ENCODE measurements at regions not wholly inside any gene's neighbourhood (a gene's known extent, or its start where the extent isn't known, plus 50 kb on each side); places are given as distances from the start of the nearest gene placed in this dataset.

- TF ChIP-seq POLR2AphosphoS5 (IDR thresholded peaks at IDR 0.05) (no peak), POLR2A (IDR thresholded peaks at IDR 0.05) (no peak), CTCF (IDR thresholded peaks at IDR 0.05) (no peak), EP300 (IDR thresholded peaks at IDR 0.05) (no peak)
- Histone ChIP-seq H3K9me3 (no peaks in the 10 kb centered on the region), H3K27me3 (no peaks in the 10 kb centered on the region), H3K4me3 (no peak overlapping the region), H3K27ac (no peak overlapping the region), H3K4me1 (no peaks in the 10 kb centered on the region), H3K36me3 (no peaks in the 10 kb centered on the region)
- ATAC-seq: no peak
- WGBS, 2 donors (ENCODE audit: low coverage in 1 of 2): 32 to 42% methylated on average over 4 of the region's 4 CpGs
Measured at GRCh38 chr13:103996733-103997132, 930.5 kb upstream of the SLC10A2 start.

GRCh38 chr13:103983948-103984347 lies 917.7 kb upstream of the SLC10A2 start:
- H3K9me3 ChIP-seq: no peaks in the 10 kb centered on the region
- H3K36me3 ChIP-seq: no peaks in the 10 kb centered on the region
- no peak for ATAC-seq
- no peaks in the 10 kb centered on the region for H3K27me3 ChIP-seq
- H3K4me1 ChIP-seq: no peaks in the 10 kb centered on the region
- TF ChIP-seq CTCF (IDR thresholded peaks at IDR 0.05): no peak
- TF ChIP-seq POLR2AphosphoS5 (IDR thresholded peaks at IDR 0.05): no peak
- no peak for TF ChIP-seq EP300 (IDR thresholded peaks at IDR 0.05)
- TF ChIP-seq POLR2A (IDR thresholded peaks at IDR 0.05): no peak
- H3K4me3 ChIP-seq: no peak overlapping the region
- 82 to 98% methylated on average over 3 of the region's 3 CpGs for WGBS, 2 donors (ENCODE audit: low coverage in 1 of 2)
- no peak overlapping the region for H3K27ac ChIP-seq

GRCh38 chr13:103976371-103976770 lies 910.2 kb upstream of the SLC10A2 start:
- no peaks in the 10 kb centered on the region for H3K4me1 ChIP-seq
- WGBS, 2 donors (ENCODE audit: low coverage in 1 of 2): 95% methylated on average over 1 of the region's 1 CpG; no CpG with 5 or more reads in 1 of the 2 donors
- no peaks in the 10 kb centered on the region for H3K9me3 ChIP-seq

GRCh38 chr13:103973740-103974139 lies 907.5 kb upstream of the SLC10A2 start:
- Histone ChIP-seq H3K9me3 (no peaks in the 10 kb centered on the region), H3K4me1 (no peaks in the 10 kb centered on the region), H3K36me3 (no peaks in the 10 kb centered on the region), H3K27me3 (no peaks in the 10 kb centered on the region), H3K4me3 (no peak overlapping the region), H3K27ac (no peak overlapping the region)
- ATAC-seq: no peak
- TF ChIP-seq EP300 (IDR thresholded peaks at IDR 0.05) (no peak), POLR2AphosphoS5 (IDR thresholded peaks at IDR 0.05) (no peak), POLR2A (IDR thresholded peaks at IDR 0.05) (no peak), CTCF (IDR thresholded peaks at IDR 0.05) (no peak)
- 81 to 89% methylated on average over 1 of the region's 1 CpG for WGBS, 2 donors (ENCODE audit: low coverage in 1 of 2)

More at GRCh38 chr13:103976371-103976770, 910.2 kb upstream of the SLC10A2 start:
- no peak for ATAC-seq
- Histone ChIP-seq H3K27me3 (no peaks in the 10 kb centered on the region), H3K27ac (no peak overlapping the region), H3K36me3 (no peaks in the 10 kb centered on the region), H3K4me3 (no peak overlapping the region)
- TF ChIP-seq POLR2AphosphoS5 (IDR thresholded peaks at IDR 0.05) (no peak), POLR2A (IDR thresholded peaks at IDR 0.05) (no peak), CTCF (IDR thresholded peaks at IDR 0.05) (no peak), EP300 (IDR thresholded peaks at IDR 0.05) (no peak)

- ATAC-seq: no peak
- H3K4me3 ChIP-seq: no peak overlapping the region
- no peaks in the 10 kb centered on the region for H3K4me1 ChIP-seq
- H3K36me3 ChIP-seq: no peaks in the 10 kb centered on the region
- no peak for TF ChIP-seq POLR2AphosphoS5 (IDR thresholded peaks at IDR 0.05)
- TF ChIP-seq CTCF (IDR thresholded peaks at IDR 0.05): no peak
- TF ChIP-seq POLR2A (IDR thresholded peaks at IDR 0.05): no peak
- TF ChIP-seq EP300 (IDR thresholded peaks at IDR 0.05): no peak
- H3K9me3 ChIP-seq: no peaks in the 10 kb centered on the region
- H3K27ac ChIP-seq: no peak overlapping the region
- 53 to 73% methylated on average over 4 of the region's 4 CpGs for WGBS, 2 donors (ENCODE audit: low coverage in 1 of 2)
- H3K27me3 ChIP-seq: no peaks in the 10 kb centered on the region
Measured at GRCh38 chr13:103969520-103970050, 903.4 kb upstream of the SLC10A2 start.

All from gastroesophageal sphincter (tissue), 4 donors.